ENCODE measurements at regions not wholly inside any gene's neighbourhood (a gene's known extent, or its start where the extent isn't known, plus 50 kb on each side); places are given as distances from the start of the nearest gene placed in this dataset.

DNA sequence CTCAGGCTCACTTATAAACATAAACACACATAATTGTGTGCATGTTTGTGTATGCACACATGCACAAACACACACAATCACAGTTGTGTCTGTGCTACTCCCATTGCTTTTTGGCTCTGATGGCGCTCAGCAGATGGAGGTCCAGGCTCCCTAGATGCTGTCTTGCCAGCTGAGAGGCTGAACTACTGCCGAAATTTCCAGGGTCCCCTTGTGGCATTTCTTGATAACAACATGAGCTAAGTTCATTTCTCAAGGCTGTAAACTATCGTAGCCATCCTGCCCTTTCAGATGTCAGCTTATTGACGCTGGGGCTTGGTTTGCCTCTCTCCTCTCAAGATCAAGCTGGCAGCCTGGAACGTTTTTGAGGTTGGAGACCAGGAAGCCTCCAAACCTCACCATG is 80.1 kb upstream of the ADRA1D start:
- Histone ChIP-seq H3K9me3 (ENCODE audit: control extremely low read depth in 1 of 3, control insufficient read depth in 2 of 3, insufficient read depth in 1 of 3, low read length in 2 of 3) (no peaks in the 10 kb centered on the region), H4K20me1 (ENCODE audit: control insufficient read depth, insufficient read depth, low read length, poor library complexity, severe bottlenecking) (no peaks in the 10 kb centered on the region), H3K9ac (ENCODE audit: low read length) (no peak overlapping the region), H3K36me3 (replicated peaks in 1 of 2; ENCODE audit: control extremely low read depth in 1 of 2, control insufficient read depth in 1 of 2, extremely low read depth in 1 of 2, insufficient read depth in 2 of 2, low read length in 1 of 2) (no peaks in the 10 kb centered on the region), H3K27ac (ENCODE audit: low read length in 2 of 2) (no peak overlapping the region), H3K4me1 (ENCODE audit: control insufficient read depth in 2 of 2, insufficient read depth in 2 of 2, low read length in 2 of 2) (peaks cover 4 to 7% of the 10 kb centered on the region in 2 donors), H3K27me3 (replicated peaks in 1 of 4; ENCODE audit: control extremely low read depth in 1 of 4, control insufficient read depth in 3 of 4, insufficient read depth in 4 of 4, low read length in 3 of 4) (no peaks in the 10 kb centered on the region), H3K4me2 (replicated peaks; ENCODE audit: low read depth, low read length, poor library complexity, severe bottlenecking) (no peak overlapping the region), H2AFZ (ENCODE audit: insufficient read depth, low read depth, low read length, poor library complexity, severe bottlenecking) (no peak overlapping the region), H3K4me3 (ENCODE audit: control extremely low read depth in 1 of 5, extremely low read depth in 1 of 5, insufficient read depth in 1 of 5, low read depth in 2 of 5, low read length in 4 of 5) (no peak overlapping the region), H3K79me2 (ENCODE audit: control insufficient read depth, insufficient read depth, low read length) (no peaks in the 10 kb centered on the region)
- H3K27me3 Mint-ChIP-seq, result peaks cover 7% of the 10 kb centered on the region
- TF ChIP-seq EZH2 (IDR thresholded peaks at IDR 0.05; ENCODE audit: borderline replicate concordance, insufficient read depth, low read depth, low read length, poor library complexity, severe bottlenecking), result no peak
- TF ChIP-seq, protein P1, sequence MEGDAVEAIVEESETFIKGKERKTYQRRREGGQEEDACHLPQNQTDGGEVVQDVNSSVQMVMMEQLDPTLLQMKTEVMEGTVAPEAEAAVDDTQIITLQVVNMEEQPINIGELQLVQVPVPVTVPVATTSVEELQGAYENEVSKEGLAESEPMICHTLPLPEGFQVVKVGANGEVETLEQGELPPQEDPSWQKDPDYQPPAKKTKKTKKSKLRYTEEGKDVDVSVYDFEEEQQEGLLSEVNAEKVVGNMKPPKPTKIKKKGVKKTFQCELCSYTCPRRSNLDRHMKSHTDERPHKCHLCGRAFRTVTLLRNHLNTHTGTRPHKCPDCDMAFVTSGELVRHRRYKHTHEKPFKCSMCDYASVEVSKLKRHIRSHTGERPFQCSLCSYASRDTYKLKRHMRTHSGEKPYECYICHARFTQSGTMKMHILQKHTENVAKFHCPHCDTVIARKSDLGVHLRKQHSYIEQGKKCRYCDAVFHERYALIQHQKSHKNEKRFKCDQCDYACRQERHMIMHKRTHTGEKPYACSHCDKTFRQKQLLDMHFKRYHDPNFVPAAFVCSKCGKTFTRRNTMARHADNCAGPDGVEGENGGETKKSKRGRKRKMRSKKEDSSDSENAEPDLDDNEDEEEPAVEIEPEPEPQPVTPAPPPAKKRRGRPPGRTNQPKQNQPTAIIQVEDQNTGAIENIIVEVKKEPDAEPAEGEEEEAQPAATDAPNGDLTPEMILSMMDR (IDR thresholded peaks at IDR 0.05), result no peak
- POLR2A ChIA-PET, result no interaction called here
- CTCF ChIA-PET, result no interaction called here
- DNase-seq, result no peak
- no peak overlapping the region for H3K27ac Mint-ChIP-seq
- no peak overlapping the region for H3K4me3 Mint-ChIP-seq
- no peak for ATAC-seq (ENCODE audit: low read depth)
- intact Hi-C loops (cut with micrococcal nuclease), result no loop called here
- 78% methylated on average over 5 of the region's 5 CpGs for WGBS (ENCODE audit: insufficient coverage)
- H3K9me3 Mint-ChIP-seq (ENCODE audit: insufficient read depth), result peaks cover 3% of the 10 kb centered on the region
- H3K4me1 Mint-ChIP-seq, result peaks cover 20% of the 10 kb centered on the region

DNA sequence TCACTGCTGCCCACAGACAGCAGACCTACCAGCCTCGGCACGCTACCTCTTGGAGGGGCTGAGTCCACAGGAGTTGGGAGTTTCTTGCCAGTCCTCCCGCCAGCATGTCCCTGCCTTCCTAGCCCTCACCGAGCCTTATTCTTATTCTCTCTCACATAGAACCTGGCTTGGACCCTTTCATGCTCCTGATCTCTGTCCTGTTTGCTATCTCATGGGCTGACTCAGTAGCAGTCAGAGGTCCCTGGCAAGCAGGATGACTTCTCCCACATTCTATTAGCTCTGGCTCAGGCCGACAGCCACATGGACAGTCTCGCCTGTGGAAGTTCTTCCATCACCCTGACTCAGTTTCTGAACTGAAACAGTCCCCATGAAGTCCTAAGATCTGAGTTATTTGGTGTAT is 79.5 kb upstream of the ADRA1D start:
- H3K27ac ChIP-seq (ENCODE audit: low read length in 2 of 2), result no peak overlapping the region
- ATAC-seq (ENCODE audit: low read depth) (no peak), DNase-seq (no peak)
- H3K79me2 ChIP-seq (ENCODE audit: control insufficient read depth, insufficient read depth, low read length), result no peaks in the 10 kb centered on the region
- no peaks in the 10 kb centered on the region for H3K27me3 ChIP-seq (replicated peaks in 1 of 4; ENCODE audit: control extremely low read depth in 1 of 4, control insufficient read depth in 3 of 4, insufficient read depth in 4 of 4, low read length in 3 of 4)
- TF ChIP-seq EZH2 (IDR thresholded peaks at IDR 0.05; ENCODE audit: borderline replicate concordance, insufficient read depth, low read depth, low read length, poor library complexity, severe bottlenecking), result no peak
- TF ChIP-seq, protein P1 (IDR thresholded peaks at IDR 0.05), result no peak
- no peak overlapping the region for H2AFZ ChIP-seq (ENCODE audit: insufficient read depth, low read depth, low read length, poor library complexity, severe bottlenecking)
- Mint-ChIP-seq H3K9me3 (ENCODE audit: insufficient read depth) (peaks cover 3% of the 10 kb centered on the region), H3K4me1 (peaks cover 20% of the 10 kb centered on the region), H3K27ac (no peak overlapping the region), H3K27me3 (peaks cover 4% of the 10 kb centered on the region), H3K4me3 (no peak overlapping the region)
- 95% methylated on average over 4 of the region's 6 CpGs for WGBS (ENCODE audit: insufficient coverage)
- intact Hi-C loops (cut with micrococcal nuclease), result no loop called here
- H3K9ac ChIP-seq (ENCODE audit: low read length), result no peak overlapping the region
- H3K4me3 ChIP-seq (ENCODE audit: control extremely low read depth in 1 of 5, extremely low read depth in 1 of 5, insufficient read depth in 1 of 5, low read depth in 2 of 5, low read length in 4 of 5), result no peak overlapping the region
- H3K9me3 ChIP-seq (ENCODE audit: control extremely low read depth in 1 of 3, control insufficient read depth in 2 of 3, insufficient read depth in 1 of 3, low read length in 2 of 3), result no peaks in the 10 kb centered on the region
- H3K36me3 ChIP-seq (replicated peaks in 1 of 2; ENCODE audit: control extremely low read depth in 1 of 2, control insufficient read depth in 1 of 2, extremely low read depth in 1 of 2, insufficient read depth in 2 of 2, low read length in 1 of 2), result no peaks in the 10 kb centered on the region
- CTCF ChIA-PET, result no interaction called here
- H4K20me1 ChIP-seq (ENCODE audit: control insufficient read depth, insufficient read depth, low read length, poor library complexity, severe bottlenecking), result no peaks in the 10 kb centered on the region
- no peak overlapping the region for H3K4me2 ChIP-seq (replicated peaks; ENCODE audit: low read depth, low read length, poor library complexity, severe bottlenecking)
- POLR2A ChIA-PET, result no interaction called here
- H3K4me1 ChIP-seq (ENCODE audit: control insufficient read depth in 2 of 2, insufficient read depth in 2 of 2, low read length in 2 of 2), result peaks cover 4 to 7% of the 10 kb centered on the region in 2 donors

Measured in B cell (primary cell).